ENCODE measurements at regions not wholly inside any gene's neighbourhood (a gene's known extent, or its start where the extent isn't known, plus 50 kb on each side); places are given as distances from the start of the nearest gene placed in this dataset.

GRCh38 chr11:69370984-69371709 is 77.2 kb downstream of the MYEOV start:
- no peak overlapping the region for H3K4me3 Mint-ChIP-seq
- peaks cover 9% of the 10 kb centered on the region for H3K27me3 Mint-ChIP-seq
- peaks cover 7% of the 10 kb centered on the region for H3K9me3 Mint-ChIP-seq
- H3K4me1 Mint-ChIP-seq (ENCODE audit: low read depth): no peaks in the 10 kb centered on the region
- no peak overlapping the region for H3K27ac Mint-ChIP-seq
- no peaks in the 10 kb centered on the region for H3K36me3 Mint-ChIP-seq (ENCODE audit: low read depth)
- intact Hi-C loops (cut with micrococcal nuclease): no loop called here

GRCh38 chr11:69371731-69372588 is 78.0 kb downstream of the MYEOV start:
- Mint-ChIP-seq H3K9me3 (peaks cover 7% of the 10 kb centered on the region), H3K27ac (no peak overlapping the region), H3K4me1 (ENCODE audit: low read depth) (no peaks in the 10 kb centered on the region), H3K27me3 (peaks cover 9% of the 10 kb centered on the region), H3K36me3 (ENCODE audit: low read depth) (no peaks in the 10 kb centered on the region), H3K4me3 (no peak overlapping the region)
- intact Hi-C loops (cut with micrococcal nuclease): no loop called here

- Mint-ChIP-seq H3K27ac (no peak overlapping the region), H3K36me3 (ENCODE audit: low read depth) (no peaks in the 10 kb centered on the region), H3K4me3 (no peak overlapping the region), H3K9me3 (peaks cover 7% of the 10 kb centered on the region), H3K4me1 (ENCODE audit: low read depth) (no peaks in the 10 kb centered on the region), H3K27me3 (peaks cover 13% of the 10 kb centered on the region)
- intact Hi-C loops (cut with micrococcal nuclease): no loop called here
Observed at GRCh38 chr11:69372589-69373250, 78.8 kb downstream of the MYEOV start.

- no peak overlapping the region for H3K27ac Mint-ChIP-seq
Observed at GRCh38 chr11:69373251-69373635, 79.3 kb downstream of the MYEOV start.

GRCh38 chr11:69374110-69374945 is 80.4 kb downstream of the MYEOV start:
- peaks cover 24% of the 10 kb centered on the region for H3K27me3 Mint-ChIP-seq
- no peaks in the 10 kb centered on the region for H3K4me1 Mint-ChIP-seq (ENCODE audit: low read depth)
- H3K36me3 Mint-ChIP-seq (ENCODE audit: low read depth): no peaks in the 10 kb centered on the region
- peaks cover under 1% of the 10 kb centered on the region for H3K9me3 Mint-ChIP-seq
- intact Hi-C loops (cut with micrococcal nuclease): no loop called here
- no peak overlapping the region for H3K27ac Mint-ChIP-seq
- H3K4me3 Mint-ChIP-seq: no peak overlapping the region

More at GRCh38 chr11:69373251-69373635, 79.3 kb downstream of the MYEOV start:
- Mint-ChIP-seq H3K9me3 (peaks cover 7% of the 10 kb centered on the region), H3K4me1 (ENCODE audit: low read depth) (no peaks in the 10 kb centered on the region), H3K27me3 (peaks cover 17% of the 10 kb centered on the region), H3K36me3 (ENCODE audit: low read depth) (no peaks in the 10 kb centered on the region), H3K4me3 (no peak overlapping the region)
- intact Hi-C loops (cut with micrococcal nuclease): no loop called here

GRCh38 chr11:69374946-69375310 is 81.0 kb downstream of the MYEOV start:
- peaks cover 2% of the 10 kb centered on the region for H3K4me1 Mint-ChIP-seq (ENCODE audit: low read depth)
- no peaks in the 10 kb centered on the region for H3K9me3 Mint-ChIP-seq
- H3K4me3 Mint-ChIP-seq: no peak overlapping the region
- no peaks in the 10 kb centered on the region for H3K36me3 Mint-ChIP-seq (ENCODE audit: low read depth)
- no peak overlapping the region for H3K27ac Mint-ChIP-seq
- peaks cover 22% of the 10 kb centered on the region for H3K27me3 Mint-ChIP-seq
- intact Hi-C loops (cut with micrococcal nuclease): no loop called here

- no peak overlapping the region for H3K4me3 Mint-ChIP-seq
- peaks cover 21% of the 10 kb centered on the region for H3K27me3 Mint-ChIP-seq
- H3K9me3 Mint-ChIP-seq: no peaks in the 10 kb centered on the region
- no peak overlapping the region for H3K27ac Mint-ChIP-seq
- peaks cover 6% of the 10 kb centered on the region for H3K4me1 Mint-ChIP-seq (ENCODE audit: low read depth)
- no peaks in the 10 kb centered on the region for H3K36me3 Mint-ChIP-seq (ENCODE audit: low read depth)
- intact Hi-C loops (cut with micrococcal nuclease): no loop called here
Observed at GRCh38 chr11:69375316-69376154, 81.6 kb downstream of the MYEOV start.

GRCh38 chr11:69376155-69377028 is 82.4 kb downstream of the MYEOV start:
- intact Hi-C loops (cut with micrococcal nuclease): no loop called here
- no peak overlapping the region for H3K27ac Mint-ChIP-seq
- no peak overlapping the region for H3K4me3 Mint-ChIP-seq
- H3K4me1 Mint-ChIP-seq (ENCODE audit: low read depth): peaks cover 7% of the 10 kb centered on the region
- peaks cover 21% of the 10 kb centered on the region for H3K27me3 Mint-ChIP-seq
- H3K36me3 Mint-ChIP-seq (ENCODE audit: low read depth): no peaks in the 10 kb centered on the region
- no peaks in the 10 kb centered on the region for H3K9me3 Mint-ChIP-seq

- Mint-ChIP-seq H3K36me3 (ENCODE audit: low read depth) (no peaks in the 10 kb centered on the region), H3K4me3 (no peak overlapping the region)
Observed at GRCh38 chr11:69377029-69377952, 83.3 kb downstream of the MYEOV start.

GRCh38 chr11:69377953-69378302 is 84.0 kb downstream of the MYEOV start:
- H3K27ac Mint-ChIP-seq: no peak overlapping the region
- peaks cover 18% of the 10 kb centered on the region for H3K4me1 Mint-ChIP-seq (ENCODE audit: low read depth)
- intact Hi-C loops (cut with micrococcal nuclease): no loop called here
- H3K27me3 Mint-ChIP-seq: peaks cover 16% of the 10 kb centered on the region
- no peak overlapping the region for H3K4me3 Mint-ChIP-seq
- H3K36me3 Mint-ChIP-seq (ENCODE audit: low read depth): no peaks in the 10 kb centered on the region
- no peaks in the 10 kb centered on the region for H3K9me3 Mint-ChIP-seq

More at GRCh38 chr11:69377029-69377952, 83.3 kb downstream of the MYEOV start:
- no peaks in the 10 kb centered on the region for H3K9me3 Mint-ChIP-seq
- intact Hi-C loops (cut with micrococcal nuclease): no loop called here
- H3K27me3 Mint-ChIP-seq: peaks cover 19% of the 10 kb centered on the region
- peaks cover 16% of the 10 kb centered on the region for H3K4me1 Mint-ChIP-seq (ENCODE audit: low read depth)
- no peak overlapping the region for H3K27ac Mint-ChIP-seq

GRCh38 chr11:69378303-69379141 is 84.6 kb downstream of the MYEOV start:
- H3K4me1 Mint-ChIP-seq (ENCODE audit: low read depth): peaks cover 18% of the 10 kb centered on the region
- no peak overlapping the region for H3K27ac Mint-ChIP-seq
- H3K4me3 Mint-ChIP-seq: no peak overlapping the region
- peaks cover 16% of the 10 kb centered on the region for H3K27me3 Mint-ChIP-seq
- H3K9me3 Mint-ChIP-seq: no peaks in the 10 kb centered on the region
- H3K36me3 Mint-ChIP-seq (ENCODE audit: low read depth): no peaks in the 10 kb centered on the region
- intact Hi-C loops (cut with micrococcal nuclease): no loop called here
